Stimulated activated CD4-positive, alpha-beta T cell treated with anti-CD3 and anti-CD28 coated beads, Interleukin-12 subunit alpha, Interleukin-12 subunit beta, amount 100 ng/mL, for 48 hours (primary cell): ENCODE measurements at regions not wholly inside any gene's neighbourhood (a gene's known extent, or its start where the extent isn't known, plus 50 kb on each side); places are given as distances from the start of the nearest gene placed in this dataset.
"Not testable (repeated sequence)": the region's sequence is repeated elsewhere in the genome, so short reads cannot be mapped to it uniquely, and the experiment has no call there.

ENCODE experiments used
- DNase-seq, 3 donors: peaks; one replicate each; pipeline ENCODE4 v3.0.0-alpha.2; 2020; ENCODE audit warnings: low read depth in 2 of 3, low spot score in 1 of 3

DNA sequence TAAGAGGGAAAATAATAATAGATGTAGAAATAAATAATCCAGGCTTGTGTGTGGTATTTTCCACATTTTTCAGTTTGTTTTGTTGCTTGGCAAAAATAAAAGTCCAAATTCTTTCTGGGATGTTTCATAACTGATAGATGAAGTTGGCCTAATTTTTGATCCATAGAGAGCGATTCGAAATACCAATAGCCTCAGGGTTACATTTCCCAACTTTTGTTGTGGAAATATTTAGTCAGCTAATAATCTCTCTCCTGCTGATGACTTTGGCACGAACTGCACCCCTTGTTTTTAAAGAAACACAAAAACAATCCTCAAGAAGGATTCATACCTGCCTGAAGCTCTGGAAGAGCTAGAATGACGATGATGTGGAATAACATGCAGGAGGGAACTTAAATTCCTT, 483.2 kb downstream of the ADRA2A start:
- DNase-seq = no peak

DNA sequence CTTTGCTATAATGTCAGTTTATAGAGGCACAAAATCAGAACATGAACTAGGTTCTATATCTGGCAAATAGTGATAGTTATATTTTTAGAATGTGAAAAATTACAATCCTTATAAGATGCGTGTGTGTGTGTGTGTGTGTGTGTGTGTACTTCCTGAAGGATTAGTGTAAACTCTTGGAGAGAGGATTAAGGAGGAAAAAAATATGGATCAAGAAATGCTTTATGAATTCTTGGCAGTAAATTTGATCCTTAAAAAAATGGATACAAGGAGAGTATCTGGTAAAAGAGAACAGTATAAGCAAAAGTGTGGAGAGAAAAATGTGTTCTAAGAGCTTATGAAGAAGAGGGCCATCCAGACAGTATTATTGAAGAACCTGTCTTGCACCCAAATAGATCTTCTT, 484.3 kb downstream of the ADRA2A start:
- no peak for DNase-seq

- no peak for DNase-seq
Measured at GRCh38 chr10:111565542-111565941, 488.7 kb downstream of the ADRA2A start.

GRCh38 chr10:111578076-111578475, 501.2 kb downstream of the ADRA2A start:
- no peak for DNase-seq

GRCh38 chr10:111579473-111579872, 502.6 kb downstream of the ADRA2A start:
- DNase-seq = no peak

GRCh38 chr10:111590703-111591102, 513.9 kb downstream of the ADRA2A start:
- no peak for DNase-seq

DNA sequence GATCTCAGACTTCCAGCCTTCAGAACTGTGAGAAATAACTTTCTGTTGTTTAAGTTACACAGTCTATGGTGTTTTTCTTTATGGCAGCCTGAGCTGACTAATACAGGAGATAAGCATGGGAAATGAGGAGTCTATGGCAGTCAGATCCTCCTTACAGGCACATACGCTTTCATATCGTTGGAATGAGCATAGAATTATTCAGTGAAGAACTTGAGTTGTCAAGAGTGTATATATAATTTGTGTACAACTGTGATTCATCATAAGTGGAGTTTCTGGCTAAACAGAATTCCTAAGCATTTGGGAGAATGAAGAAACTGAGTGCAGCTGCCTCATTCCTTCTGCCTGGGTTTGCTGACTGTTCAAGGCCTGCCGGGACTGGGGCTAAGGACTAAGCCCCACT, 516.7 kb downstream of the ADRA2A start:
- no peak for DNase-seq

DNA sequence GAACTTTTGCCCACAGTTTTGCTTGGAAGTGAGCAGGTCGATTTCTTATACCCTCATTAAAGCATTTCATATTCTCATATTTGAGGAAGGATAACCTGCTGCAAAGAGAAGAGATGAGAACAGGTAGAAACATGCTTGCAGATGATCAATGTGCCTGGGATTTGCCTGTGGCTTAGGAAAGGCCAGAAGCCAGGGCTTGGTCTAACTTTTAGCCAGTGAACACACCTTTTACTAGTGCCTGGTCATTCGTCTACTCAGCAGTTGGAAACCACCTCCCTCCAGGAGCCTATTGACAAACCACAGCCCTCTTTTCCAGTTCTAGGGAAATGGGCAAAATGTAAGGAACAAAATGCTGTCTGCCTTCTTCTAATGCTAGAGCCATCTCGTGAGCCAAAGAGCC, 518.3 kb downstream of the ADRA2A start:
- no peak for DNase-seq

DNA sequence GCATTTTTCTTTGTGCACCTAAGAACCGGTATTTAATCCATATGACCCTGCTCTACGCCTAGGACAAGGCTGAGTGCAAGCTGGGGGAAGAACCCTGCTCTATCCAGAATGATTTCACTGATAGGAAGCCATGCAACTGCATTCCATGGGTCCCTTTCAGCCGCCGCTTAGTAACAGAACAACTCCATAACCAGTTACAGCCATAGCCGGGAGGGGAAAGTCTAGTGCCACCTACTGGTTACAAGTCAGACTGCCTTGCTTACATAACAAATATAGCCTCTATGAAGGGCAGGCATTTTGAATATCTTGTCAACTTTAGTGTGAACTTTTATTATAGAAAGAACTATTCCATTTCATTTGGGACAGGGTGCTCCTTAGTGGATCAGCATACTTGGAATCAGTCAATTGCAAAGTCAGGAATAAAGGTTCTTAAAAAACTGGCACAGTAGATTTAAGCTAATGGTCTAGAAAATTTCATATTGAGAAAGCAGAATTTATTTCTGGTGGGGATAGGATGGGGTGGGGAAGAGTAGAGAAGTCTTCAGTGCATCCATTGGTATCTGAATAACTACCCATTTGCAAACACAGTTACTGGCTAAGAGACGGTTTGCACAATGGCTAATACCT, 521.7 kb downstream of the ADRA2A start:
- peak; percentile 10 to 23 (median 19) for DNase-seq

- no peak for DNase-seq
Measured at GRCh38 chr10:111599943-111600342, 523.1 kb downstream of the ADRA2A start.

DNA sequence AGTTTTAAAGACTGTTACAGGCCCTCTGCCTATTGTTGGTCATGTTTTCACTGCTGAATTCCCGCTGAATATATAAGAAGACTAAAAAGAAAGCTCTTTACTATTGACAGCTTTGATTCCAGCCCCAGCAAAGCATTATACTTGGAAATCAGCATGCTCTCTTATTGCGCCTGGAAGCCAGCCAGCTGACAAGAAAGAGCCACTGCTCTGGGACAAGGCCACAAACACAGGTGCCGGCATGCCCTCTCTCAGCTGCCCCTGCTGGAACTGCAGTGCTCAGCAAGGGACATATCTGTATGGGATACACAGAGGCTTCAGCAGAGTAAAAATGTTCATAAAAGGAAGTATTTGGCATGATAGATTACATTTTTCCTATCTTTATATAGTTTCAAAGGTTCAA, 523.9 kb downstream of the ADRA2A start:
- no peak for DNase-seq

DNA sequence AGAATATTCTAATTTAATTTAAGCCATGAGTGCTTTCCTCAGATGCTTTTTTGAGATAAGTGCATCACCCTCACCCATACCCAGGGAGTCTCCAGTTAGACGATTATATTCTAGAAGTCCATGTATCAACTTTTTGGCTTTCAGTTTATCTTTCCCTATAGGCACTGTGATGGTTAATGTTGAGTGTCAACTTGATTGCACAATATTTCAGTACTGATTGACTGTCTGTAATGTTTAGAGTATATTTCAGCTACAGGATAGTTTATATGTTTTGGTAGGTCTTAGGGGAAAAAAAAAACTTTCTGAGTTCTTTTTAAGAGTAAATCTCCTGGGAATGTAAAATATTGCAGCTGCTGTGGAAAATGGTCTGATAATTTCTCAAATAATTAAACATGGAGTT, 535.4 kb downstream of the ADRA2A start:
- DNase-seq = no peak

DNA sequence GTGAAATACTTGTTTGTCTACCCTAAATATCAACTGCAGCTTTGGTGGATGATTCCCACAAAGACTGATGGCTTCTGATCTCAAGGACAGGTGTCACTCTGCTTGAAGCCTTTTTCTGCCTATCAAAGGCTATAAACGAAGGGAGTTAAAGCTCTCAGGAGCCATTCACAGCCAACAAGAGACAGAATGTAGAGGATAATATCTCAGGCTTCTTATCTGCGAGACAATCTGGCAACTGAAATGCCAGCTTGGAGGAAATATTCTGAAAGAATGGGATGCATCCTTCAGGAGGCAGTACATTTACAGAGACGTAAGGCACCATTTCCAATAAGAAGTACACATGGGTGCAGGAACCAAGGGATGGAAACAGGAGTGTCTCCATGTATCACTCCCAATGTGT, 549.4 kb downstream of the GPAM start:
- DNase-seq = no peak

- no peak for DNase-seq
Measured at GRCh38 chr10:111646021-111646420, 537.5 kb downstream of the GPAM start.

DNA sequence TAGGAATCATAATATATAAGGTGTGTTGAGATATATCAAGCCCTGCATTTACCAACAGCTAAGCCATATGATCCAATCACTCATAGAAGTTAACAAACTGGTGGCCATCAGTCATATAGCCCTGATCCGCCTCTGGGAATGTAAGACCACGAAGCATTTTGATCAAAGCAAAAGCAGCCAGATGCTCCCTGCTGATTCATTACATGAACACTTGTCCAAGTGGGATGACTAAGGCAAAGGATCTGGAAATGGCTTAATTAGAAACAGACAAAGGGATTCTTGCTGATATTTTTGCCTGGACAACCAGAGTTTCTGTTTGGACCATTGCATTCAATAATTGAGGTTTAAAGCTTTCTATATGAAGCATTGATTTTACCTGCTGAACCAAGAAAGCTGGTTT, 535.5 kb downstream of the GPAM start:
- DNase-seq = no peak

DNA sequence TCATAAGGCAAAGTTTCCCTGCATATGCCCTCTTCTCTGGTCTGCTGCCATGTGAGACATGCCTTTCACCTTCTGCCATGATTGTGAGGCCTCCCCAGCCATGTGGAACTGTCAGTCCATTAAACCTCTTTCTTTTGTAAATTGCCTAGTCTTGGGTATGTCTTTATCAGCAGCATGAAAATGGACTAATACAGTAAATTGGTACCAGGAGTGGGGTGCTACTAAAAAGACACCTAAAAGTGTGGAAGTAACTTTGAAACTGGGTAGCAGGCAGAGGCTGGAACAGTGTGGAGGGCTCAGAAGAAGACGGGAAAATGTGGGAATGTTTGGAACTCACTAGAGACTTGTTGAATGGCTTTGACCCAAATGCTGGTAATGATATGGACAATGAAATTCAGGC, 534.5 kb downstream of the GPAM start:
- not testable (repeated sequence) for DNase-seq

GRCh38 chr10:111650088-111650487, 533.5 kb downstream of the GPAM start:
- DNase-seq = no peak

DNA sequence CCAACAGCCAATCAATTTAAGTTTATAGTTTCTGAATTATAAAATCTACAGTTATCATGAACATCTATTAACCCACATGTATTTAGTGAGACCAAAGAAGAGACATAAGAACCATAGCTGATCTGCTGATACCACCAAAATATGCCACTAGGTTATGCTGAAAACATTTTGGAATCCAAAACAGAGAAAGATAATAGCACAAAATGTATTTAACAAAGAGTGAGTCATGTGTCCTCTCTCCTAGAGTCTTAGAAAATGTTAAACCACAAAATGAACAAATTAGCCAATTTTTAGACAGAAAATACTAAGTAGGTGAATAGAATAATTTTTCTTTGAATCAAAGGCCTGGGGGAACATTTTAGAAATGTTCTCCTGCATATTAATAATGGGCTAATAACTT, 527.5 kb downstream of the GPAM start:
- DNase-seq = no peak

DNA sequence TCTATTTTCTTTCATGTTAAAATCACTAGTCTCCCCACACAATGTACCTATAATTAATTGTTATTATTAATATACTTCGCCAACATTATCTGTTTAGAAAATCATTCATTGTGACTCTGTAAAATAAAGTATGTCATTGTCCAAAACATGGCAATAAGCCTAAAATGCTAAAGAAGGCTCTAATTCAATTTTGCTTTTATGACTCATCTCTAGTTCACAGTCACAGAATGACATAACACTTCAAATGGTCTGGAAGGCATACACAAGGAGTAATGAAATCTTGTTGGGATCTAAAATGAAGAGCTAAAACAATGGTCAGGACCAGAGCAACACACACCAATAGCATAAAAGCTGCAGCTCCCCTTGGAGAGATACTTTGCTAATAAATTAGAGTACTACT, 505.8 kb downstream of the GPAM start:
- DNase-seq = no peak

DNA sequence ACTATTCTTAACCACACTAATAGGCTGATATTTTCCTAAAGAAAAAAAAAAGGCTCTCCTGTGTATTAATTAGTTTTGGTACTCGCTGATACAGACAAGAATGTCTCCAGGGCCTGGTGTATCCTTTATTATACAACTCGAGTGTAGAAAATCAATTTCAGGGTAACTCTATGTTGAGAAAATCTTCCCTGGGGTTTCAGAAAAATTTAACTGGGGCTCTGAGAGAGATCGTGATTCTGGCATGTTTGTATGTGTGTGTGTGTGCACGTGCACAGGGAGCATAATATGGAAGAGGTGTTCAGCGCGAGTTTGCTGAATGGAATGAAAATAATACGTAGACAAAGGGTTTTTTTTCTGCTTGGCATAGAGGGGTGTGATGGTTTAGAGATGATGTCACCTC, 496.8 kb downstream of the GPAM start:
- DNase-seq = no peak

- DNase-seq = no peak
Measured at GRCh38 chr10:111698711-111699110, 484.9 kb downstream of the GPAM start.

- DNase-seq = no peak
Measured at GRCh38 chr10:111703986-111704385, 479.6 kb downstream of the GPAM start.

DNA sequence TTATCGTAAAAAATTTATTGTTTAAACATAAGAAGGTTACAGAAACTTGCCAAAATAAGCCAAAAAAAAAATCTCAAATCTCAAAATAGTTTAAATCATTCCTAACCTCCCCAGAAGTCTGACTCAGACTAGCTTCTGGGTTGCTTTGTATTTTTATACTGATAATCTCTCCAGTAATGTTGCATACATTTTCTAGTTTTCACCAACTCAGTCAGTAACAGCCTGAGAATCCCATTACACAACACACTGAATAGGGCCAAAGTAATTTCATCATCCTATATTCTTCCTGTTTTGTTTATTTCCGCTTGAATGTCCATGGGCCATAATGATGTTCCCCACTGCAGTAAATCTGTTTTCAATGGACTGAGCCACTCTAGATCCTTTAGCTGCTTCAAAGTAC, 478.5 kb downstream of the GPAM start:
- no peak for DNase-seq

DNA sequence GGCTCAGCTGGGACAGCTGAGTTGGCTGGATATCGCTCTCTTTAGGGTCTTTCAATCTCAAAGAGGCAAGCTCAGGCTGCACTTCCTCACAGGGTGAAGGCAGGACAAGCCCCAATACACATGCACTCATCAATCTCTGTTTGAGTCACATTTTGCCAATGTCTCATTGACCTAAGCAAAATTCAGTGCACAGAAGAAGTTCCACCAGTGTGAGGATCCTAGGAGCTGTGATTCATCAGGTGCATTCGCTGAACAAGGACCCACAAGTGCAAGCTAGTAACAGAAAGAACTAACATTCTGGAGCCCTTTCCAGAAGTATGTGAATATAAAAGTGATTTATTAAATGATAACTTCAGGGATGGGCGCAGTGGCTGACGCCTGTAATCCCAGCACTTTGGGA, 477.2 kb downstream of the GPAM start:
- no peak for DNase-seq
